Natural killer cell (primary cell): ENCODE measurements at regions not wholly inside any gene's neighbourhood (a gene's known extent, or its start where the extent isn't known, plus 50 kb on each side); places are given as distances from the start of the nearest gene placed in this dataset.
"Not testable (repeated sequence)": the region's sequence is repeated elsewhere in the genome, so short reads cannot be mapped to it uniquely, and the experiment has no call there.

Experiments
- ATAC-seq, 3 donors: fragments of 150-1000 bp in 2 of 3; fragments of 200-7000 bp in 1 of 3; cut with Tn5 transposase; 1 replicate in 1 of 3; 2 replicates in 2 of 3; pipeline ENCODE4 v1.10.0; 2021; ENCODE audit warnings: mild to moderate bottlenecking in 2 of 3, moderate library complexity in 2 of 3
- DNase-seq, 2 donors: peaks; one replicate each; pipeline versions ENCODE4 v3.0.0 to v3.0.0-alpha.2; 2013 to 2021; ENCODE audit warnings: mixed read lengths in 1 of 2
- H3K27ac ChIP-seq: one replicate; pipeline ENCODE4 v1.5.1; 2013; ENCODE audit warnings: mild to moderate bottlenecking, low read length
- H3K27me3 ChIP-seq: one replicate; pipeline ENCODE4 v1.6.1; 2013; ENCODE audit warnings: low read length; ENCODE audit not compliant: control insufficient read depth, insufficient read depth
- H3K36me3 ChIP-seq: one replicate; pipeline ENCODE4 v1.6.1; 2013; ENCODE audit warnings: low read length; ENCODE audit not compliant: control insufficient read depth, insufficient read depth
- H3K4me1 ChIP-seq: one replicate; pipeline ENCODE4 v1.6.1; 2013; ENCODE audit warnings: low read length; ENCODE audit not compliant: control insufficient read depth, insufficient read depth
- H3K4me3 ChIP-seq: one replicate; pipeline ENCODE4 v1.5.1; 2013; ENCODE audit warnings: low read length
- H3K9me3 ChIP-seq: one replicate; pipeline ENCODE4 v1.6.1; 2013; ENCODE audit warnings: low read length; ENCODE audit not compliant: control insufficient read depth, insufficient read depth
- H3K27ac Mint-ChIP-seq, 2 donors: one replicate each; pipeline ENCODE4 v1.8.0; 2022; ENCODE audit warnings: mild to moderate bottlenecking in 2 of 2, mixed read lengths in 2 of 2, moderate library complexity in 1 of 2
- H3K27me3 Mint-ChIP-seq, 2 donors: one replicate each; pipeline ENCODE4 v1.8.0; 2022; ENCODE audit warnings: low read depth in 2 of 2, mixed read lengths in 2 of 2
- H3K36me3 Mint-ChIP-seq: one replicate; pipeline ENCODE4 v1.8.0; 2022; ENCODE audit warnings: mixed read lengths
- H3K4me1 Mint-ChIP-seq, 2 donors: one replicate each; pipeline ENCODE4 v1.8.0; 2022; ENCODE audit warnings: mixed read lengths in 2 of 2
- H3K4me3 Mint-ChIP-seq: one replicate; pipeline ENCODE4 v1.8.0; 2022; ENCODE audit warnings: mild to moderate bottlenecking, moderate library complexity, mixed read lengths
- H3K9me3 Mint-ChIP-seq, 2 donors: one replicate each; pipeline ENCODE4 v1.8.0; 2022; ENCODE audit warnings: mixed read lengths in 2 of 2
- CTCF ChIP-seq: fragments of 200-600 bp; IDR thresholded peaks from one replicate; pipeline ENCODE4 v1.8.0; 2022; ENCODE audit warnings: antibody characterized with exemption
- WGBS: methylation state at CpG from one replicate; pipeline ENCODE4 v1.1.7; 2013; ENCODE audit warnings: missing lambda C conversion rate; ENCODE audit not compliant: insufficient coverage; 5-methylcytosine and 5-hydroxymethylcytosine counted together
- intact Hi-C: fragments of 100-400 bp; cut with micrococcal nuclease; formaldehyde crosslinking; loops from one replicate; pipeline ENCODE4 v1.14.2; 2022

GRCh38 chr3:167030082-167030725 lies 349.9 kb downstream of the ZBBX start:
- no peak overlapping the region for H3K4me3 Mint-ChIP-seq

GRCh38 chr3:167019503-167019902 lies 360.6 kb downstream of the ZBBX start:
- H3K36me3 ChIP-seq, H3K4me1 Mint-ChIP-seq, H3K4me1 ChIP-seq, H3K27ac ChIP-seq, H3K27me3 Mint-ChIP-seq, ATAC-seq, H3K4me3 ChIP-seq, H3K27me3 ChIP-seq, DNase-seq, H3K36me3 Mint-ChIP-seq, H3K4me3 Mint-ChIP-seq, intact Hi-C loops, H3K27ac Mint-ChIP-seq, H3K9me3 ChIP-seq: not testable (repeated sequence)
- 88% methylated on average over 1 of the region's 2 CpGs for WGBS
- peaks cover 10 to 12% of the 10 kb centered on the region in 2 donors for H3K9me3 Mint-ChIP-seq

More at GRCh38 chr3:167030082-167030725, 349.9 kb downstream of the ZBBX start:
- no peaks in the 10 kb centered on the region for H3K4me1 ChIP-seq
- Mint-ChIP-seq H3K27ac (no peak overlapping the region), H3K27me3 (no peaks in the 10 kb centered on the region), H3K4me1 (no peaks in the 10 kb centered on the region), H3K9me3 (peaks cover 12 to 14% of the 10 kb centered on the region in 2 donors), H3K36me3 (no peaks in the 10 kb centered on the region)
- no peak overlapping the region for H3K4me3 ChIP-seq
- ATAC-seq (no peak), DNase-seq (no peak)
- no peaks in the 10 kb centered on the region for H3K9me3 ChIP-seq
- no peak overlapping the region for H3K27ac ChIP-seq
- H3K27me3 ChIP-seq, result no peaks in the 10 kb centered on the region
- TF ChIP-seq CTCF, result no peak
- no peaks in the 10 kb centered on the region for H3K36me3 ChIP-seq
- intact Hi-C loops, result no loop called here
- WGBS, result 74% methylated on average over 2 of the region's 4 CpGs

- ATAC-seq, H3K27ac ChIP-seq, H3K4me3 Mint-ChIP-seq, H3K36me3 Mint-ChIP-seq, H3K27me3 ChIP-seq, H3K4me1 ChIP-seq, H3K9me3 ChIP-seq, DNase-seq, H3K36me3 ChIP-seq, H3K27ac Mint-ChIP-seq, H3K27me3 Mint-ChIP-seq, intact Hi-C loops, H3K4me3 ChIP-seq, H3K4me1 Mint-ChIP-seq: not testable (repeated sequence)
- WGBS, result 95% methylated on average over 32 of the region's 34 CpGs
- H3K9me3 Mint-ChIP-seq, result peaks cover 11 to 13% of the 10 kb centered on the region in 2 donors
These were observed 361.4 kb downstream of the ZBBX start for GRCh38 chr3:167018591-167019111.

- H3K27me3 Mint-ChIP-seq, result no peaks in the 10 kb centered on the region
- intact Hi-C loops, result no loop called here
- no peaks in the 10 kb centered on the region for H3K36me3 ChIP-seq
- peaks cover 6% of the 10 kb centered on the region for H3K9me3 ChIP-seq
- H3K4me1 Mint-ChIP-seq, result no peaks in the 10 kb centered on the region
- H3K4me3 Mint-ChIP-seq, result no peak overlapping the region
- no peak overlapping the region for H3K27ac Mint-ChIP-seq
- no peak overlapping the region for H3K4me3 ChIP-seq
- TF ChIP-seq CTCF, result no peak
- WGBS, result no CpG with 5 or more reads among the region's 1 CpG
- peaks cover 16 to 18% of the 10 kb centered on the region in 2 donors for H3K9me3 Mint-ChIP-seq
- H3K36me3 Mint-ChIP-seq, result no peaks in the 10 kb centered on the region
- DNase-seq, result no peak
- H3K27me3 ChIP-seq, result no peaks in the 10 kb centered on the region
- H3K4me1 ChIP-seq, result no peaks in the 10 kb centered on the region
- no peak for ATAC-seq
- no peak overlapping the region for H3K27ac ChIP-seq
These were observed 367.4 kb downstream of the ZBBX start for GRCh38 chr3:167012691-167013090.
